ENCODE measurements at regions not wholly inside any gene's neighbourhood (a gene's known extent, or its start where the extent isn't known, plus 50 kb on each side); places are given as distances from the start of the nearest gene placed in this dataset.

DNA sequence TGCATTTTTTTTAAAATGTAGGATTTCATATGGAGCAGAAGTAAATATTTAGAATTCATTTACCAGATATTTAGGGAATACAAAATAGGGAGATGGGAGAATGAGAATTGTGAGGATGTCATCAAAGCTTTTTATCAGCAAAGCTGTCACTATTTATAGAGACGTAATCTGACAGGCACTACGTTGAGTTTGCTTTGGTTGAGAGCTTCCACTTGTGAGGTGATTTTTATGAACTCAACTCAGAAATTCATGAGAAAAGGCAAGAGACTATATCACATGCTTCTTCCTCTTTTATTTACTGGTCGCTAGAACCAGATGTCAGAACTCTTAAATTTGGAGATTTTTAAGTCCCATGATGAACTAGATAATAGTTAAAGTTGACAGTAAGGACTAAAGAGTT lies 211.2 kb downstream of the GBA3 start:
- DNase-seq (ENCODE audit: low spot score) = no peak
- TF ChIP-seq CTCF (IDR thresholded peaks at IDR 0.05; ENCODE audit: extremely low read depth, missing control alignments) = no peak

DNA sequence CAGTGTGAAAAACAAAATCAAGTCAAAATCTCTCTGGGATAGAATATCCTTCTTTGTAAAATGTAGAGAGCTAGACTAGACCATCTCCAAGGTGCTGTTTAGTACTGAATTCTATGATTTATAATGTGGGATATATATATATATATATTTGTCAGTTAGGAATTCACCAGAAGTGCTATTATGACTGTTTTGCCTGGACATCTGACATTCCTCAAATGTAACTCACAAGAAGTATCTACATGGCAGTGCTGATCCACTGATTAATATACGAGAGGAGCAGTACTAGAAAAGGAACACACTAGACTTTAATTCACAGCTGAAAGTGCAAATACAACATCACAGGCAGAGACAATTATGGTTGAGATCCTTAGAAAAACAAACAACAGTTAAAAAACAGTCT lies 208.9 kb downstream of the GBA3 start:
- no peak for DNase-seq (ENCODE audit: low spot score)

DNA sequence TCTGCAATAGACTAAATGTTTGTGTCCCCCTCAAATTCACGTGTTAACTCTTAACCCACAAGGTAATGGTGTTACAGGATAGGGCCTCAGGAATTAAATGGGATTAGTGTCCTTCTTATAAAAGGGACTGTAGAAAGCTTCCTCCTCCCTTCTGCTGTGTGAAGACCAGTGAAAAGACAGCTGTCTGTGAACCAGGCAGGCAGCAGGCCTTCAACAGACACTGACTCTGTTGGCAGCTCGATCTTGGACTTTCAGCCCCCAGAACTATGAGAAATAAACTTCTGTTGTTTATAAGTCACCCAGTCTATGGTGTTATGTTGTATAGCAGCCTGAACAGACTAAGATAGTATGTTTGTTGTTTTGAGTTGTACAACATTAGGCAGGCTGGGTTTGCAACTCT lies 208.1 kb downstream of the GBA3 start:
- TF ChIP-seq CTCF (IDR thresholded peaks at IDR 0.05; ENCODE audit: extremely low read depth, missing control alignments) = no peak
- DNase-seq (ENCODE audit: low spot score) = no peak

More for the DNA sequence above, 208.9 kb downstream of the GBA3 start:
- no peak for TF ChIP-seq CTCF (IDR thresholded peaks at IDR 0.05; ENCODE audit: extremely low read depth, missing control alignments)

- DNase-seq (ENCODE audit: low spot score) = peak; percentile 31
- peak; percentile 58 for TF ChIP-seq CTCF (IDR thresholded peaks at IDR 0.05; ENCODE audit: extremely low read depth, missing control alignments)
These were observed 204.9 kb downstream of the GBA3 start for GRCh38 chr4:22897520-22898108.

DNA sequence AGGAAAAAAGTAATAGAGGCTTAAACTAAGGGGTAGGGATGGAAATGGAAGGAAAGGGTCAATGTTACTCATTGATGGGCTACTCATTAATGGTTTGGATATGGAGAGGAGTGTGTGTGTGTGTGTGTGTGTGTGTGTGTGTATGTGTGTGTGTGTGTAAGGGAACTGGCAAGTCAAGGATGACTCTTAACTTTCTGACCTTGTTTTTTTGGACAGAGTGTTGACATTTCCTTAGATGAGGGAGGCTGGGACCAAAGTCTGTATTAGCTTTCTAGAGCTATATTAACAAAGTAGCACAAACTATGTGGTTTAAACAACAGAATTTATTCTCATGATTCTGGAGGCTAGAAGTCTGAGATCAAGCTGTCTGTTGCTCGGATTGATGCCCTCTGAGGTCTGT lies 202.7 kb downstream of the GBA3 start:
- TF ChIP-seq CTCF (IDR thresholded peaks at IDR 0.05; ENCODE audit: extremely low read depth, missing control alignments) = no peak
- no peak for DNase-seq (ENCODE audit: low spot score)

DNA sequence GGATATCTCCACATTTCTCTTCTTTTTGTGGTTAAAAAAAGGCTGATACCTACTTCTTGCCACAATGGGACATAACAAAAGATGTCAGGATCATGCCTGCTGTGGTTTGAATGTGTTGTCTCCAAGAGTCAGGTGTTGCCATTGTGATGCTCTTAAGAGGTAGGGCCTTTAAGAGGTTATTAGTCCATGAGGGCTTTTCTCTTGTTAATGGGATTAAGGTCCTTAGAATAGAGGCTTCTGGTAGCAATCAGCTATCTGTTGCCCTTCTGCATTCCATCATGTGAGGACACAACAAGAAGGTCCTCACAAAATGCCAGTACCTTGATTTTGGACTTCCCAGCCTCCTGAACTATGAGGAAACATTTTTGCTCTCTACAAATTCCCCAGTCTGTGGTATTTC lies 191.4 kb downstream of the GBA3 start:
- DNase-seq (ENCODE audit: low spot score) = no peak
- no peak for TF ChIP-seq CTCF (IDR thresholded peaks at IDR 0.05; ENCODE audit: extremely low read depth, missing control alignments)

DNA sequence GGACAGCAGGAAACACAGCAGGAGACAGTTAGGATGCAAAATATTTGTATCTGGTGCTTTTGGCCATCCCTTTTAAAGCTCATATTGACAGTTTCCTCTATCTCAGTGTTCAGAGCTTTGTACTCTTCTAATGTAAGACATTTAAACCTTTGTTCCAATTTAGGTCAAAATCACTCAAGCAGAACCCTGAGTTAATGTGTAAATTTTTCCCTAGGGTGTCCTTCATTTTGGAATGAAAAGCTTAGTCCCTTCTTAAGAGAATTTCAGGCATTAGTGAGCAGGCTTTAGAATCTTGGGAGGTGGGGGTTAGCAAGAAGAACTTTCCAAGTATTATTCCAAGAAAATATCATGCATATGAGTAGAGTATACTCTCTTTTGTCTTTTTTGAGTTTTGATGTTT lies 188.7 kb downstream of the GBA3 start:
- no peak for DNase-seq (ENCODE audit: low spot score)
- no peak for TF ChIP-seq CTCF (IDR thresholded peaks at IDR 0.05; ENCODE audit: extremely low read depth, missing control alignments)

Data from GM20000 (cell line).